Activated naive CD8-positive, alpha-beta T cell treated with anti-CD3 and anti-CD28 coated beads, Interleukin-2, amount 10 ng/mL, durations not matched to agents 7 days and 5 days (primary cell): ENCODE measurements at regions not wholly inside any gene's neighbourhood (a gene's known extent, or its start where the extent isn't known, plus 50 kb on each side); places are given as distances from the start of the nearest gene placed in this dataset.

ENCODE experiments used
- ATAC-seq: fragments of 150-1000 bp; cut with Tn5 transposase; one replicate; pipeline ENCODE4 v1.10.0; 2021; ENCODE audit warnings: low read depth, moderate library complexity
- POLR2A ChIA-PET: fragments of 350-600 bp; sonication (Branson Sonifier 250); formaldehyde crosslinking; loops from one replicate; lab custom pipeline; 2021; ENCODE audit warnings: antibody characterized with exemption; lab: Charles Lee
- DNase-seq: peaks from one replicate; pipeline ENCODE4 v3.0.0; 2021
- H3K27ac Mint-ChIP-seq: one replicate; pipeline ENCODE4 v1.8.0; 2022; ENCODE audit warnings: mild to moderate bottlenecking, mixed read lengths
- H3K27me3 Mint-ChIP-seq: one replicate; pipeline ENCODE4 v1.8.0; 2022; ENCODE audit warnings: mild to moderate bottlenecking, moderate library complexity, mixed read lengths
- H3K36me3 Mint-ChIP-seq: one replicate; pipeline ENCODE4 v1.8.0; 2021; ENCODE audit warnings: mild to moderate bottlenecking, mixed read lengths
- H3K4me1 Mint-ChIP-seq: one replicate; pipeline ENCODE4 v1.8.0; 2021; ENCODE audit warnings: mixed read lengths
- H3K4me3 Mint-ChIP-seq: one replicate; pipeline ENCODE4 v1.8.0; 2022; ENCODE audit warnings: mild to moderate bottlenecking, moderate library complexity, mixed read lengths
- H3K9me3 Mint-ChIP-seq: one replicate; pipeline ENCODE4 v1.8.0; 2021; ENCODE audit warnings: mixed read lengths

GRCh38 chr17:14712611-14713021, 411.7 kb downstream of the HS3ST3B1 start:
- Mint-ChIP-seq H3K27ac (no peak overlapping the region), H3K4me3 (no peak overlapping the region), H3K27me3 (no peaks in the 10 kb centered on the region), H3K36me3 (no peaks in the 10 kb centered on the region), H3K4me1 (no peaks in the 10 kb centered on the region), H3K9me3 (no peaks in the 10 kb centered on the region)
- DNase-seq (no peak), ATAC-seq (no peak)
- POLR2A ChIA-PET = no interaction called here

GRCh38 chr17:14704121-14704520, 403.2 kb downstream of the HS3ST3B1 start:
- Mint-ChIP-seq H3K4me3 (no peak overlapping the region), H3K27ac (no peak overlapping the region), H3K36me3 (no peaks in the 10 kb centered on the region), H3K4me1 (no peaks in the 10 kb centered on the region), H3K27me3 (no peaks in the 10 kb centered on the region), H3K9me3 (peaks cover 2% of the 10 kb centered on the region)
- POLR2A ChIA-PET = no interaction called here
- DNase-seq = no peak
- no peak for ATAC-seq

GRCh38 chr17:14701886-14702285, 401.0 kb downstream of the HS3ST3B1 start:
- Mint-ChIP-seq H3K36me3 (no peaks in the 10 kb centered on the region), H3K4me3 (no peak overlapping the region), H3K9me3 (peaks cover 2% of the 10 kb centered on the region), H3K4me1 (no peaks in the 10 kb centered on the region), H3K27me3 (no peaks in the 10 kb centered on the region), H3K27ac (no peak overlapping the region)
- DNase-seq (no peak), ATAC-seq (no peak)
- POLR2A ChIA-PET = interaction anchor here (0.7 kb wide), 1 partner anchor 1020 kb away, joined by 3 read pairs; no protein-coding TSS in a partner anchor

- no peak for ATAC-seq
- DNase-seq = no peak
- Mint-ChIP-seq H3K36me3 (no peaks in the 10 kb centered on the region), H3K27me3 (no peaks in the 10 kb centered on the region), H3K27ac (no peak overlapping the region), H3K4me1 (no peaks in the 10 kb centered on the region), H3K4me3 (no peak overlapping the region), H3K9me3 (peaks cover 4% of the 10 kb centered on the region)
- POLR2A ChIA-PET = no interaction called here
These were observed 398.8 kb downstream of the HS3ST3B1 start for GRCh38 chr17:14699574-14700185.

- Mint-ChIP-seq H3K27ac (no peak overlapping the region), H3K27me3 (no peaks in the 10 kb centered on the region), H3K4me1 (peaks cover 4% of the 10 kb centered on the region), H3K4me3 (no peak overlapping the region), H3K36me3 (peaks cover 1% of the 10 kb centered on the region), H3K9me3 (peaks cover 12% of the 10 kb centered on the region)
- POLR2A ChIA-PET = no interaction called here
- no peak for DNase-seq
- ATAC-seq = no peak
These were observed 392.5 kb downstream of the HS3ST3B1 start for GRCh38 chr17:14693382-14693781.

- peaks cover 14% of the 10 kb centered on the region for H3K9me3 Mint-ChIP-seq
- peaks cover 1% of the 10 kb centered on the region for H3K36me3 Mint-ChIP-seq
- peaks cover 4% of the 10 kb centered on the region for H3K4me1 Mint-ChIP-seq
- no peak overlapping the region for H3K27ac Mint-ChIP-seq
- H3K4me3 Mint-ChIP-seq = no peak overlapping the region
- H3K27me3 Mint-ChIP-seq = no peaks in the 10 kb centered on the region
- POLR2A ChIA-PET = no interaction called here
- ATAC-seq (no peak), DNase-seq (no peak)
These were observed 389.8 kb downstream of the HS3ST3B1 start for GRCh38 chr17:14690704-14691103.

- no peak for DNase-seq
- POLR2A ChIA-PET = no interaction called here
- H3K36me3 Mint-ChIP-seq = no peaks in the 10 kb centered on the region
- H3K27ac Mint-ChIP-seq = no peak overlapping the region
- H3K27me3 Mint-ChIP-seq = no peaks in the 10 kb centered on the region
- H3K4me3 Mint-ChIP-seq = no peak overlapping the region
- H3K4me1 Mint-ChIP-seq = peaks cover under 1% of the 10 kb centered on the region
- ATAC-seq = no peak
- peaks cover 7% of the 10 kb centered on the region for H3K9me3 Mint-ChIP-seq
These were observed 387.3 kb downstream of the HS3ST3B1 start for GRCh38 chr17:14688134-14688533.

GRCh38 chr17:14672830-14673229, 371.9 kb downstream of the HS3ST3B1 start:
- Mint-ChIP-seq H3K36me3 (no peaks in the 10 kb centered on the region), H3K27ac (no peak overlapping the region), H3K4me1 (no peaks in the 10 kb centered on the region), H3K27me3 (no peaks in the 10 kb centered on the region), H3K9me3 (peaks cover 7% of the 10 kb centered on the region), H3K4me3 (no peak overlapping the region)
- DNase-seq (no peak), ATAC-seq (no peak)
- POLR2A ChIA-PET = no interaction called here

- Mint-ChIP-seq H3K4me1 (no peaks in the 10 kb centered on the region), H3K4me3 (no peak overlapping the region), H3K27ac (no peak overlapping the region), H3K27me3 (no peaks in the 10 kb centered on the region), H3K9me3 (peaks cover 5% of the 10 kb centered on the region), H3K36me3 (no peaks in the 10 kb centered on the region)
- no peak for ATAC-seq
- DNase-seq = no peak
- POLR2A ChIA-PET = no interaction called here
These were observed 370.0 kb downstream of the HS3ST3B1 start for GRCh38 chr17:14670861-14671260.

- H3K27me3 Mint-ChIP-seq = no peaks in the 10 kb centered on the region
- ATAC-seq = no peak
These were observed 363.6 kb downstream of the HS3ST3B1 start for GRCh38 chr17:14664511-14664910.

GRCh38 chr17:14641117-14641516, 340.2 kb downstream of the HS3ST3B1 start:
- Mint-ChIP-seq H3K4me1 (no peaks in the 10 kb centered on the region), H3K36me3 (no peaks in the 10 kb centered on the region), H3K9me3 (no peaks in the 10 kb centered on the region), H3K27ac (no peak overlapping the region), H3K4me3 (no peak overlapping the region), H3K27me3 (no peaks in the 10 kb centered on the region)
- DNase-seq (no peak), ATAC-seq (no peak)
- POLR2A ChIA-PET = no interaction called here

More at GRCh38 chr17:14664511-14664910, 363.6 kb downstream of the HS3ST3B1 start:
- POLR2A ChIA-PET = no interaction called here
- Mint-ChIP-seq H3K27ac (no peak overlapping the region), H3K4me3 (no peak overlapping the region), H3K4me1 (no peaks in the 10 kb centered on the region), H3K9me3 (peaks cover 2% of the 10 kb centered on the region), H3K36me3 (no peaks in the 10 kb centered on the region)
- DNase-seq = no peak

- Mint-ChIP-seq H3K36me3 (no peaks in the 10 kb centered on the region), H3K9me3 (no peaks in the 10 kb centered on the region), H3K4me1 (no peaks in the 10 kb centered on the region), H3K4me3 (no peak overlapping the region), H3K27ac (no peak overlapping the region), H3K27me3 (no peaks in the 10 kb centered on the region)
- ATAC-seq = no peak
- DNase-seq = no peak
- POLR2A ChIA-PET = no interaction called here
These were observed 336.4 kb downstream of the HS3ST3B1 start for GRCh38 chr17:14637260-14637659.

- no peak overlapping the region for H3K4me3 Mint-ChIP-seq
- no peak overlapping the region for H3K27ac Mint-ChIP-seq
- no peak for ATAC-seq
- DNase-seq = no peak
- POLR2A ChIA-PET = no interaction called here
- no peaks in the 10 kb centered on the region for H3K36me3 Mint-ChIP-seq
- H3K27me3 Mint-ChIP-seq = no peaks in the 10 kb centered on the region
- peaks cover 10% of the 10 kb centered on the region for H3K9me3 Mint-ChIP-seq
- H3K4me1 Mint-ChIP-seq = no peaks in the 10 kb centered on the region
These were observed 329.7 kb downstream of the HS3ST3B1 start for GRCh38 chr17:14630621-14631020.

- POLR2A ChIA-PET = no interaction called here
- DNase-seq (no peak), ATAC-seq (no peak)
- Mint-ChIP-seq H3K27ac (no peak overlapping the region), H3K4me3 (no peak overlapping the region), H3K9me3 (peaks cover 10% of the 10 kb centered on the region), H3K27me3 (no peaks in the 10 kb centered on the region), H3K4me1 (no peaks in the 10 kb centered on the region), H3K36me3 (no peaks in the 10 kb centered on the region)
These were observed 329.2 kb downstream of the HS3ST3B1 start for GRCh38 chr17:14630046-14630445.
